GM23338 (cell line): ENCODE measurements at regions not wholly inside any gene's neighbourhood (a gene's known extent, or its start where the extent isn't known, plus 50 kb on each side); places are given as distances from the start of the nearest gene placed in this dataset.

Experiments used
- ATAC-seq: fragments of 200-7000 bp; cut with Tn5 transposase; 3 replicates; pipeline ENCODE4 v1.9.1; 2020
- DNase-seq: peaks from one replicate; pipeline ENCODE4 v3.0.0-alpha.2; 2015; ENCODE audit warnings: low spot score
- H2AFZ ChIP-seq: fragments of 200-600 bp; sonication (generic); 2 replicates; pipeline ENCODE4 v1.8.0; 2016; ENCODE audit warnings: antibody characterized with exemption, mild to moderate bottlenecking, moderate library complexity
- H3F3A ChIP-seq: fragments of 200-600 bp; sonication (generic); replicated peaks from 2 replicates; pipeline ENCODE4 v1.8.0; 2017; ENCODE audit warnings: antibody characterized with exemption, mixed run types, low read depth
- H3K27ac ChIP-seq: fragments of 200-600 bp; sonication (generic); 2 replicates; pipeline ENCODE4 v1.6.1; 2016; ENCODE audit warnings: low read depth
- H3K27me3 ChIP-seq: fragments of 200-600 bp; sonication (generic); 2 replicates; pipeline ENCODE4 v1.8.0; 2016; ENCODE audit warnings: mild to moderate bottlenecking, mixed run types, moderate library complexity; ENCODE audit not compliant: insufficient read depth
- H3K36me3 ChIP-seq: fragments of 200-600 bp; sonication (generic); 2 replicates; pipeline ENCODE4 v1.8.0; 2016; ENCODE audit warnings: mild to moderate bottlenecking; ENCODE audit not compliant: insufficient read depth
- H3K4me1 ChIP-seq: fragments of 200-600 bp; sonication (generic); 2 replicates; pipeline ENCODE4 v1.8.0; 2016; ENCODE audit warnings: mild to moderate bottlenecking, moderate library complexity; ENCODE audit not compliant: insufficient read depth
- H3K4me2 ChIP-seq: fragments of 200-600 bp; sonication (generic); 2 replicates; pipeline ENCODE4 v1.7.1; 2017; ENCODE audit warnings: mixed run types
- H3K4me3 ChIP-seq: fragments of 200-600 bp; sonication (generic); 2 replicates; pipeline ENCODE4 v1.6.1; 2016; ENCODE audit warnings: mixed run types
- H3K79me2 ChIP-seq: fragments of 200-600 bp; sonication (generic); replicated peaks from 2 replicates; pipeline ENCODE4 v1.8.0; 2017; ENCODE audit warnings: mild to moderate bottlenecking; ENCODE audit not compliant: insufficient read depth
- H3K9me2 ChIP-seq: fragments of 200-600 bp; sonication (generic); 2 replicates; pipeline ENCODE4 v1.8.0; 2017; ENCODE audit not compliant: insufficient read depth
- H4K20me1 ChIP-seq: fragments of 200-600 bp; sonication (generic); replicated peaks from 2 replicates; pipeline ENCODE4 v1.8.0; 2017; ENCODE audit warnings: mild to moderate bottlenecking; ENCODE audit not compliant: insufficient read depth
- H3K27ac Mint-ChIP-seq: 2 replicates; pipeline ENCODE4 v1.8.0; 2020; ENCODE audit warnings: inconsistent platforms, mild to moderate bottlenecking, moderate library complexity, mixed read lengths
- H3K27me3 Mint-ChIP-seq: 3 replicates; pipeline ENCODE4 v1.8.0; 2022; ENCODE audit warnings: low read depth, mild to moderate bottlenecking, moderate library complexity, mixed read lengths, inconsistent platforms; ENCODE audit not compliant: insufficient read depth, poor library complexity
- H3K36me3 Mint-ChIP-seq: 3 replicates; pipeline ENCODE4 v1.8.0; 2021; ENCODE audit warnings: low read depth, mild to moderate bottlenecking, inconsistent platforms, moderate library complexity, mixed read lengths
- H3K4me1 Mint-ChIP-seq: 3 replicates; pipeline ENCODE4 v1.8.0; 2020; ENCODE audit warnings: mild to moderate bottlenecking, inconsistent platforms, mixed read lengths
- H3K4me3 Mint-ChIP-seq: 3 replicates; pipeline ENCODE4 v1.8.0; 2021; ENCODE audit warnings: moderate library complexity, mild to moderate bottlenecking, inconsistent platforms, mixed read lengths
- H3K9me3 Mint-ChIP-seq: 3 replicates; pipeline ENCODE4 v1.8.0; 2020; ENCODE audit warnings: moderate library complexity, mild to moderate bottlenecking, inconsistent platforms, mixed read lengths
- CREB1 ChIP-seq: fragments of 250-450 bp; sonication (Bioruptor Pico); IDR thresholded peaks from 2 replicates; pipeline ENCODE4 v1.5.0; 2020; ENCODE audit warnings: low read depth, mild to moderate bottlenecking, moderate library complexity
- EZH2 ChIP-seq: fragments of 200-600 bp; sonication (generic); IDR thresholded peaks from one replicate; pipeline ENCODE4 v1.8.0; 2017; ENCODE audit warnings: antibody characterized with exemption, mild to moderate bottlenecking, low read depth; ENCODE audit not compliant: unreplicated experiment
- EZH2phosphoT487 ChIP-seq: fragments of 200-600 bp; sonication (generic); IDR thresholded peaks from one replicate; pipeline ENCODE4 v1.8.1; 2018; ENCODE audit warnings: antibody characterized with exemption; ENCODE audit not compliant: unreplicated experiment
- JUNB ChIP-seq: IDR thresholded peaks from one replicate; pipeline ENCODE4 v1.6.1; 2016; ENCODE audit warnings: antibody characterized with exemption; ENCODE audit not compliant: unreplicated experiment
- STAT1 ChIP-seq: IDR thresholded peaks from one replicate; pipeline ENCODE4 v1.6.1; 2016; ENCODE audit warnings: antibody characterized with exemption; ENCODE audit not compliant: unreplicated experiment
- ZNF114 ChIP-seq: fragments of 250-450 bp; sonication (Bioruptor Pico); IDR thresholded peaks from 2 replicates; pipeline ENCODE4 v1.5.0; 2020; ENCODE audit warnings: mild to moderate bottlenecking, moderate library complexity
- ZNF331 ChIP-seq: fragments of 250-450 bp; sonication (Bioruptor Pico); IDR thresholded peaks from 2 replicates; pipeline ENCODE4 v1.5.0; 2020; ENCODE audit warnings: low read depth, mild to moderate bottlenecking, moderate library complexity
- TF ChIP-seq, protein P1 (sequence below): IDR thresholded peaks from one replicate; pipeline ENCODE4 v1.6.1; 2018; ENCODE audit warnings: antibody characterized with exemption; ENCODE audit not compliant: unreplicated experiment
- TF ChIP-seq, protein P2 (sequence below), 2 experiments: fragments of 200-600 bp in 1 of 2; sonication (generic) in 1 of 2; conservative IDR thresholded peaks; 2 replicates each; pipeline versions ENCODE4 v1.5.1 to v1.6.1; 2016 to 2017; ENCODE audit warnings: antibody characterized with exemption in 2 of 2, low read depth in 2 of 2, mild to moderate bottlenecking in 2 of 2, moderate library complexity in 1 of 2
- TF ChIP-seq, protein P3 (sequence below): fragments of 250-450 bp; sonication (Bioruptor Pico); IDR thresholded peaks from 2 replicates; pipeline ENCODE4 v1.5.0; 2020; ENCODE audit warnings: mild to moderate bottlenecking, moderate library complexity
- TF ChIP-seq, protein P4 (sequence below): IDR thresholded peaks from 2 replicates; pipeline ENCODE4 v1.6.1; 2016; ENCODE audit warnings: antibody characterized with exemption

DNA sequence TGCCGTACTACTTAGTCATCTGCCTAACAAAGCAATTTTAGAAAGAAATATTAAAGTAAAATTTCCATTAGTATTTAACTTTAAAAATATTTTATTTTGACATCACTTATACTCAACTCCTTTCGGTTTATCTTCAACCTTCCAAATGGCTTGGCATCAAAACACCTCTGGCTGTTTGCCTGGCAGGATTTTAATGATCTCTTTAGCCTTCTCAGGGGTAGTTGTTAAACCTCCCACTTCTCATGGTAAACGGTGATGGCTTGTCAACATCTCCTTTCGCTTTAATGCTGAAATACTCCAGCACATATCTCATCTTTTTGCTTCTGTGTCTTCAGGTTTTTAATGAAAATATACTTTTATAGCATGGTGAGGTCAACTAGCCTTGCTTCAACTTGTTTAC, 747.1 kb downstream of the CETN3 start:
- Histone ChIP-seq H3F3A (no peaks in the 10 kb centered on the region), H3K27me3 (no peaks in the 10 kb centered on the region), H4K20me1 (no peaks in the 10 kb centered on the region), H3K36me3 (0 out of 2 replicates have a peak, but pooled peaks cover 4% of the 10 kb centered on the region), H3K27ac (no peak overlapping the region), H3K79me2 (no peaks in the 10 kb centered on the region), H3K4me1 (no peaks in the 10 kb centered on the region), H2AFZ (no peak overlapping the region), H3K9me2 (peaks cover 8% of the 10 kb centered on the region), H3K4me2 (no peak overlapping the region), H3K4me3 (no peak overlapping the region)
- H3K27me3 Mint-ChIP-seq = no peaks in the 10 kb centered on the region
- H3K27ac Mint-ChIP-seq = no peak overlapping the region
- no peak for DNase-seq
- TF ChIP-seq, protein P1, sequence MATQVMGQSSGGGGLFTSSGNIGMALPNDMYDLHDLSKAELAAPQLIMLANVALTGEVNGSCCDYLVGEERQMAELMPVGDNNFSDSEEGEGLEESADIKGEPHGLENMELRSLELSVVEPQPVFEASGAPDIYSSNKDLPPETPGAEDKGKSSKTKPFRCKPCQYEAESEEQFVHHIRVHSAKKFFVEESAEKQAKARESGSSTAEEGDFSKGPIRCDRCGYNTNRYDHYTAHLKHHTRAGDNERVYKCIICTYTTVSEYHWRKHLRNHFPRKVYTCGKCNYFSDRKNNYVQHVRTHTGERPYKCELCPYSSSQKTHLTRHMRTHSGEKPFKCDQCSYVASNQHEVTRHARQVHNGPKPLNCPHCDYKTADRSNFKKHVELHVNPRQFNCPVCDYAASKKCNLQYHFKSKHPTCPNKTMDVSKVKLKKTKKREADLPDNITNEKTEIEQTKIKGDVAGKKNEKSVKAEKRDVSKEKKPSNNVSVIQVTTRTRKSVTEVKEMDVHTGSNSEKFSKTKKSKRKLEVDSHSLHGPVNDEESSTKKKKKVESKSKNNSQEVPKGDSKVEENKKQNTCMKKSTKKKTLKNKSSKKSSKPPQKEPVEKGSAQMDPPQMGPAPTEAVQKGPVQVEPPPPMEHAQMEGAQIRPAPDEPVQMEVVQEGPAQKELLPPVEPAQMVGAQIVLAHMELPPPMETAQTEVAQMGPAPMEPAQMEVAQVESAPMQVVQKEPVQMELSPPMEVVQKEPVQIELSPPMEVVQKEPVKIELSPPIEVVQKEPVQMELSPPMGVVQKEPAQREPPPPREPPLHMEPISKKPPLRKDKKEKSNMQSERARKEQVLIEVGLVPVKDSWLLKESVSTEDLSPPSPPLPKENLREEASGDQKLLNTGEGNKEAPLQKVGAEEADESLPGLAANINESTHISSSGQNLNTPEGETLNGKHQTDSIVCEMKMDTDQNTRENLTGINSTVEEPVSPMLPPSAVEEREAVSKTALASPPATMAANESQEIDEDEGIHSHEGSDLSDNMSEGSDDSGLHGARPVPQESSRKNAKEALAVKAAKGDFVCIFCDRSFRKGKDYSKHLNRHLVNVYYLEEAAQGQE = no peak
- TF ChIP-seq, protein P2, sequence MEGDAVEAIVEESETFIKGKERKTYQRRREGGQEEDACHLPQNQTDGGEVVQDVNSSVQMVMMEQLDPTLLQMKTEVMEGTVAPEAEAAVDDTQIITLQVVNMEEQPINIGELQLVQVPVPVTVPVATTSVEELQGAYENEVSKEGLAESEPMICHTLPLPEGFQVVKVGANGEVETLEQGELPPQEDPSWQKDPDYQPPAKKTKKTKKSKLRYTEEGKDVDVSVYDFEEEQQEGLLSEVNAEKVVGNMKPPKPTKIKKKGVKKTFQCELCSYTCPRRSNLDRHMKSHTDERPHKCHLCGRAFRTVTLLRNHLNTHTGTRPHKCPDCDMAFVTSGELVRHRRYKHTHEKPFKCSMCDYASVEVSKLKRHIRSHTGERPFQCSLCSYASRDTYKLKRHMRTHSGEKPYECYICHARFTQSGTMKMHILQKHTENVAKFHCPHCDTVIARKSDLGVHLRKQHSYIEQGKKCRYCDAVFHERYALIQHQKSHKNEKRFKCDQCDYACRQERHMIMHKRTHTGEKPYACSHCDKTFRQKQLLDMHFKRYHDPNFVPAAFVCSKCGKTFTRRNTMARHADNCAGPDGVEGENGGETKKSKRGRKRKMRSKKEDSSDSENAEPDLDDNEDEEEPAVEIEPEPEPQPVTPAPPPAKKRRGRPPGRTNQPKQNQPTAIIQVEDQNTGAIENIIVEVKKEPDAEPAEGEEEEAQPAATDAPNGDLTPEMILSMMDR (conservative IDR thresholded peaks at IDR 0.05; ENCODE audit: low read depth in 2 of 2) = no peak
- TF ChIP-seq, protein P3, sequence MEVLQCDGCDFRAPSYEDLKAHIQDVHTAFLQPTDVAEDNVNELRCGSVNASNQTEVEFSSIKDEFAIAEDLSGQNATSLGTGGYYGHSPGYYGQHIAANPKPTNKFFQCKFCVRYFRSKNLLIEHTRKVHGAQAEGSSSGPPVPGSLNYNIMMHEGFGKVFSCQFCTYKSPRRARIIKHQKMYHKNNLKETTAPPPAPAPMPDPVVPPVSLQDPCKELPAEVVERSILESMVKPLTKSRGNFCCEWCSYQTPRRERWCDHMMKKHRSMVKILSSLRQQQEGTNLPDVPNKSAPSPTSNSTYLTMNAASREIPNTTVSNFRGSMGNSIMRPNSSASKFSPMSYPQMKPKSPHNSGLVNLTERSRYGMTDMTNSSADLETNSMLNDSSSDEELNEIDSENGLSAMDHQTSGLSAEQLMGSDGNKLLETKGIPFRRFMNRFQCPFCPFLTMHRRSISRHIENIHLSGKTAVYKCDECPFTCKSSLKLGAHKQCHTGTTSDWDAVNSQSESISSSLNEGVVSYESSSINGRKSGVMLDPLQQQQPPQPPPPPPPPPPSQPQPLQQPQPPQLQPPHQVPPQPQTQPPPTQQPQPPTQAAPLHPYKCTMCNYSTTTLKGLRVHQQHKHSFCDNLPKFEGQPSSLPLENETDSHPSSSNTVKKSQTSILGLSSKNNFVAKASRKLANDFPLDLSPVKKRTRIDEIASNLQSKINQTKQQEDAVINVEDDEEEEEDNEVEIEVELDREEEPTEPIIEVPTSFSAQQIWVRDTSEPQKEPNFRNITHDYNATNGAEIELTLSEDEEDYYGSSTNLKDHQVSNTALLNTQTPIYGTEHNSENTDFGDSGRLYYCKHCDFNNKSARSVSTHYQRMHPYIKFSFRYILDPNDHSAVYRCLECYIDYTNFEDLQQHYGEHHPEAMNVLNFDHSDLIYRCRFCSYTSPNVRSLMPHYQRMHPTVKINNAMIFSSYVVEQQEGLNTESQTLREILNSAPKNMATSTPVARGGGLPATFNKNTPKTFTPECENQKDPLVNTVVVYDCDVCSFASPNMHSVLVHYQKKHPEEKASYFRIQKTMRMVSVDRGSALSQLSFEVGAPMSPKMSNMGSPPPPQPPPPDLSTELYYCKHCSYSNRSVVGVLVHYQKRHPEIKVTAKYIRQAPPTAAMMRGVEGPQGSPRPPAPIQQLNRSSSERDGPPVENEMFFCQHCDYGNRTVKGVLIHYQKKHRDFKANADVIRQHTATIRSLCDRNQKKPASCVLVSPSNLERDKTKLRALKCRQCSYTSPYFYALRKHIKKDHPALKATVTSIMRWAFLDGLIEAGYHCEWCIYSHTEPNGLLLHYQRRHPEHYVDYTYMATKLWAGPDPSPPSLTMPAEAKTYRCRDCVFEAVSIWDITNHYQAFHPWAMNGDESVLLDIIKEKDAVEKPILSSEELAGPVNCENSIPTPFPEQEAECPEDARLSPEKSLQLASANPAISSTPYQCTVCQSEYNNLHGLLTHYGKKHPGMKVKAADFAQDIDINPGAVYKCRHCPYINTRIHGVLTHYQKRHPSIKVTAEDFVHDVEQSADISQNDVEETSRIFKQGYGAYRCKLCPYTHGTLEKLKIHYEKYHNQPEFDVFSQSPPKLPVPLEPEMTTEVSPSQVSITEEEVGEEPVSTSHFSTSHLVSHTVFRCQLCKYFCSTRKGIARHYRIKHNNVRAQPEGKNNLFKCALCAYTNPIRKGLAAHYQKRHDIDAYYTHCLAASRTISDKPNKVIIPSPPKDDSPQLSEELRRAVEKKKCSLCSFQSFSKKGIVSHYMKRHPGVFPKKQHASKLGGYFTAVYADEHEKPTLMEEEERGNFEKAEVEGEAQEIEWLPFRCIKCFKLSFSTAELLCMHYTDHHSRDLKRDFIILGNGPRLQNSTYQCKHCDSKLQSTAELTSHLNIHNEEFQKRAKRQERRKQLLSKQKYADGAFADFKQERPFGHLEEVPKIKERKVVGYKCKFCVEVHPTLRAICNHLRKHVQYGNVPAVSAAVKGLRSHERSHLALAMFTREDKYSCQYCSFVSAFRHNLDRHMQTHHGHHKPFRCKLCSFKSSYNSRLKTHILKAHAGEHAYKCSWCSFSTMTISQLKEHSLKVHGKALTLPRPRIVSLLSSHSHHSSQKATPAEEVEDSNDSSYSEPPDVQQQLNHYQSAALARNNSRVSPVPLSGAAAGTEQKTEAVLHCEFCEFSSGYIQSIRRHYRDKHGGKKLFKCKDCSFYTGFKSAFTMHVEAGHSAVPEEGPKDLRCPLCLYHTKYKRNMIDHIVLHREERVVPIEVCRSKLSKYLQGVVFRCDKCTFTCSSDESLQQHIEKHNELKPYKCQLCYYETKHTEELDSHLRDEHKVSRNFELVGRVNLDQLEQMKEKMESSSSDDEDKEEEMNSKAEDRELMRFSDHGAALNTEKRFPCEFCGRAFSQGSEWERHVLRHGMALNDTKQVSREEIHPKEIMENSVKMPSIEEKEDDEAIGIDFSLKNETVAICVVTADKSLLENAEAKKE (CRISPR knock-in tag) = no peak
- TF ChIP-seq EZH2 = no peak
- TF ChIP-seq STAT1 = no peak
- TF ChIP-seq ZNF114 (CRISPR knock-in tag) = no peak
- no peak for TF ChIP-seq JUNB
- TF ChIP-seq, protein P4, sequence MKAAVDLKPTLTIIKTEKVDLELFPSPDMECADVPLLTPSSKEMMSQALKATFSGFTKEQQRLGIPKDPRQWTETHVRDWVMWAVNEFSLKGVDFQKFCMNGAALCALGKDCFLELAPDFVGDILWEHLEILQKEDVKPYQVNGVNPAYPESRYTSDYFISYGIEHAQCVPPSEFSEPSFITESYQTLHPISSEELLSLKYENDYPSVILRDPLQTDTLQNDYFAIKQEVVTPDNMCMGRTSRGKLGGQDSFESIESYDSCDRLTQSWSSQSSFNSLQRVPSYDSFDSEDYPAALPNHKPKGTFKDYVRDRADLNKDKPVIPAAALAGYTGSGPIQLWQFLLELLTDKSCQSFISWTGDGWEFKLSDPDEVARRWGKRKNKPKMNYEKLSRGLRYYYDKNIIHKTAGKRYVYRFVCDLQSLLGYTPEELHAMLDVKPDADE = no peak
- no peak for TF ChIP-seq ZNF331 (CRISPR knock-in tag)
- TF ChIP-seq EZH2phosphoT487 = no peak
- TF ChIP-seq CREB1 (CRISPR knock-in tag) = no peak
- no peaks in the 10 kb centered on the region for H3K4me1 Mint-ChIP-seq
- no peak overlapping the region for H3K4me3 Mint-ChIP-seq
- ATAC-seq = no peak
- H3K9me3 Mint-ChIP-seq = peaks cover 33% of the 10 kb centered on the region
- H3K36me3 Mint-ChIP-seq = peaks cover 33% of the 10 kb centered on the region; the same call in 2 of the 3 replicates
